ENCODE measurements at regions not wholly inside any gene's neighbourhood (a gene's known extent, or its start where the extent isn't known, plus 50 kb on each side); places are given as distances from the start of the nearest gene placed in this dataset.
"Not testable (repeated sequence)": the region's sequence is repeated elsewhere in the genome, so short reads cannot be mapped to it uniquely, and the experiment has no call there.

- TF ChIP-seq EZH2phosphoT487 (IDR thresholded peaks at IDR 0.05; ENCODE audit: borderline replicate concordance, low read length) = no peak
- TF ChIP-seq, protein P1, sequence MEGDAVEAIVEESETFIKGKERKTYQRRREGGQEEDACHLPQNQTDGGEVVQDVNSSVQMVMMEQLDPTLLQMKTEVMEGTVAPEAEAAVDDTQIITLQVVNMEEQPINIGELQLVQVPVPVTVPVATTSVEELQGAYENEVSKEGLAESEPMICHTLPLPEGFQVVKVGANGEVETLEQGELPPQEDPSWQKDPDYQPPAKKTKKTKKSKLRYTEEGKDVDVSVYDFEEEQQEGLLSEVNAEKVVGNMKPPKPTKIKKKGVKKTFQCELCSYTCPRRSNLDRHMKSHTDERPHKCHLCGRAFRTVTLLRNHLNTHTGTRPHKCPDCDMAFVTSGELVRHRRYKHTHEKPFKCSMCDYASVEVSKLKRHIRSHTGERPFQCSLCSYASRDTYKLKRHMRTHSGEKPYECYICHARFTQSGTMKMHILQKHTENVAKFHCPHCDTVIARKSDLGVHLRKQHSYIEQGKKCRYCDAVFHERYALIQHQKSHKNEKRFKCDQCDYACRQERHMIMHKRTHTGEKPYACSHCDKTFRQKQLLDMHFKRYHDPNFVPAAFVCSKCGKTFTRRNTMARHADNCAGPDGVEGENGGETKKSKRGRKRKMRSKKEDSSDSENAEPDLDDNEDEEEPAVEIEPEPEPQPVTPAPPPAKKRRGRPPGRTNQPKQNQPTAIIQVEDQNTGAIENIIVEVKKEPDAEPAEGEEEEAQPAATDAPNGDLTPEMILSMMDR (IDR thresholded peaks at IDR 0.05; ENCODE audit: low read depth, low read length, poor library complexity, severe bottlenecking) = no peak
- no peaks in the 10 kb centered on the region for H4K20me1 ChIP-seq (ENCODE audit: control insufficient read depth, insufficient read depth, low read depth, low read length)
- H3K4me2 ChIP-seq (ENCODE audit: low read length) = peak overlapping the region; percentile 45; the same call in 1 of the 2 replicates
- H3K4me3 ChIP-seq (ENCODE audit: low read length) = peak overlapping the region; percentile 33; the same call in 1 of the 2 replicates
- H3K9me3 ChIP-seq (ENCODE audit: control insufficient read depth, insufficient read depth, low read length) = no peaks in the 10 kb centered on the region
- no peaks in the 10 kb centered on the region for H3K27me3 ChIP-seq (ENCODE audit: control insufficient read depth, low read length)
- peaks cover 20% of the 10 kb centered on the region for H3K4me1 ChIP-seq (ENCODE audit: control insufficient read depth, low read length)
- H3F3A ChIP-seq (ENCODE audit: control insufficient read depth, insufficient read depth) = no peaks in the 10 kb centered on the region
- no peaks in the 10 kb centered on the region for H3K9me2 ChIP-seq (replicated peaks; ENCODE audit: control insufficient read depth, low read length)
- H3K79me2 ChIP-seq (ENCODE audit: control insufficient read depth, low read length) = no peaks in the 10 kb centered on the region
- H3K36me3 ChIP-seq (ENCODE audit: control insufficient read depth, low read length) = no peaks in the 10 kb centered on the region
- H3K27ac ChIP-seq (ENCODE audit: low read depth, low read length) = no peak overlapping the region
These were observed 94.9 kb upstream of the EEPD1 start for GRCh38 chr7:36058020-36058592.

- not testable (repeated sequence) for H3K79me2 ChIP-seq (ENCODE audit: control insufficient read depth, low read length); H3K4me3 ChIP-seq (ENCODE audit: low read length); H3K36me3 ChIP-seq (ENCODE audit: control insufficient read depth, low read length); H3K4me2 ChIP-seq (ENCODE audit: low read length); H3K9me3 ChIP-seq (ENCODE audit: control insufficient read depth, insufficient read depth, low read length); H3K9me2 ChIP-seq (replicated peaks; ENCODE audit: control insufficient read depth, low read length); H3F3A ChIP-seq (ENCODE audit: control insufficient read depth, insufficient read depth); H4K20me1 ChIP-seq (ENCODE audit: control insufficient read depth, insufficient read depth, low read depth, low read length); H3K27ac ChIP-seq (ENCODE audit: low read depth, low read length); H3K27me3 ChIP-seq (ENCODE audit: control insufficient read depth, low read length)
- peaks cover 20% of the 10 kb centered on the region for H3K4me1 ChIP-seq (ENCODE audit: control insufficient read depth, low read length)
These were observed 92.7 kb upstream of the EEPD1 start for GRCh38 chr7:36060388-36060787.

GRCh38 chr7:36062154-36062815, 90.8 kb upstream of the EEPD1 start:
- no peaks in the 10 kb centered on the region for H3K79me2 ChIP-seq (ENCODE audit: control insufficient read depth, low read length)
- TF ChIP-seq, protein P1 (IDR thresholded peaks at IDR 0.05; ENCODE audit: low read depth, low read length, poor library complexity, severe bottlenecking) = no peak
- TF ChIP-seq EZH2phosphoT487 (IDR thresholded peaks at IDR 0.05; ENCODE audit: borderline replicate concordance, low read length) = no peak
- no peaks in the 10 kb centered on the region for H4K20me1 ChIP-seq (ENCODE audit: control insufficient read depth, insufficient read depth, low read depth, low read length)
- no peaks in the 10 kb centered on the region for H3F3A ChIP-seq (ENCODE audit: control insufficient read depth, insufficient read depth)
- peaks cover 10% of the 10 kb centered on the region; the same call in 1 of the 2 replicates for H3K9me3 ChIP-seq (ENCODE audit: control insufficient read depth, insufficient read depth, low read length)
- no peaks in the 10 kb centered on the region for H3K9me2 ChIP-seq (replicated peaks; ENCODE audit: control insufficient read depth, low read length)
- H3K27me3 ChIP-seq (ENCODE audit: control insufficient read depth, low read length) = no peaks in the 10 kb centered on the region
- no peak overlapping the region for H3K4me3 ChIP-seq (ENCODE audit: low read length)
- H3K4me1 ChIP-seq (ENCODE audit: control insufficient read depth, low read length) = peaks cover 11% of the 10 kb centered on the region
- no peaks in the 10 kb centered on the region for H3K36me3 ChIP-seq (ENCODE audit: control insufficient read depth, low read length)
- H3K27ac ChIP-seq (ENCODE audit: low read depth, low read length) = no peak overlapping the region
- no peak overlapping the region for H3K4me2 ChIP-seq (ENCODE audit: low read length)

DNA sequence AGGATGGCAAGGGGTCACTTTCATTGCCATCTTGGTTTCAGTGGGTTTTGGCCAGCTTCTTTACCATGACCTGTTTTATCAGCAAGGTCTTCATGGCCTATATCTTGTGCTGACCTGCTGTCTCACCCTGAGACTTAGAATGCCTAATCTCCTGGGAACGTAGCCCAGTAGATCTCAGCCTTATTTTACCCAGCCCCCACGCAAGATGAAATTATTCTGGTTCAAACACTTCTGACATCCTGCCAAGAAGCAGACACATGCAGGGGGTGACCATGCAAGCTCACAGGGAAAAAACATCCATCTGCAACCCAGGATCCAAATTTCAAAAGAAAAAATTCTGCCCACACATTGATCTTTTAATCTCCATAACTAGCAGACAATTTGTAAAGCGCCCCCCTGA, 88.4 kb upstream of the EEPD1 start:
- no peak for TF ChIP-seq EZH2phosphoT487 (IDR thresholded peaks at IDR 0.05; ENCODE audit: borderline replicate concordance, low read length)
- TF ChIP-seq, protein P1 (IDR thresholded peaks at IDR 0.05; ENCODE audit: low read depth, low read length, poor library complexity, severe bottlenecking) = no peak
- Histone ChIP-seq H3K79me2 (ENCODE audit: control insufficient read depth, low read length) (no peaks in the 10 kb centered on the region), H3K27me3 (ENCODE audit: control insufficient read depth, low read length) (no peaks in the 10 kb centered on the region), H3K4me2 (ENCODE audit: low read length) (no peak overlapping the region), H3K4me1 (ENCODE audit: control insufficient read depth, low read length) (no peaks in the 10 kb centered on the region), H3F3A (ENCODE audit: control insufficient read depth, insufficient read depth) (no peaks in the 10 kb centered on the region), H3K36me3 (ENCODE audit: control insufficient read depth, low read length) (no peaks in the 10 kb centered on the region), H3K9me3 (ENCODE audit: control insufficient read depth, insufficient read depth, low read length) (peaks cover 10% of the 10 kb centered on the region; the same call in 1 of the 2 replicates), H3K27ac (ENCODE audit: low read depth, low read length) (no peak overlapping the region), H3K4me3 (ENCODE audit: low read length) (no peak overlapping the region), H3K9me2 (replicated peaks; ENCODE audit: control insufficient read depth, low read length) (no peaks in the 10 kb centered on the region), H4K20me1 (ENCODE audit: control insufficient read depth, insufficient read depth, low read depth, low read length) (no peaks in the 10 kb centered on the region)

GRCh38 chr7:36065563-36066342, 87.3 kb upstream of the EEPD1 start:
- H4K20me1 ChIP-seq (ENCODE audit: control insufficient read depth, insufficient read depth, low read depth, low read length); H3F3A ChIP-seq (ENCODE audit: control insufficient read depth, insufficient read depth); H3K27me3 ChIP-seq (ENCODE audit: control insufficient read depth, low read length); H3K36me3 ChIP-seq (ENCODE audit: control insufficient read depth, low read length); H3K9me3 ChIP-seq (ENCODE audit: control insufficient read depth, insufficient read depth, low read length); H3K4me2 ChIP-seq (ENCODE audit: low read length); H3K4me3 ChIP-seq (ENCODE audit: low read length); H3K27ac ChIP-seq (ENCODE audit: low read depth, low read length); H3K79me2 ChIP-seq (ENCODE audit: control insufficient read depth, low read length); H3K4me1 ChIP-seq (ENCODE audit: control insufficient read depth, low read length); H3K9me2 ChIP-seq (replicated peaks; ENCODE audit: control insufficient read depth, low read length): not testable (repeated sequence)

All from DOHH2 (cell line).